IMR-90 (cell line): ENCODE measurements at regions not wholly inside any gene's neighbourhood (a gene's known extent, or its start where the extent isn't known, plus 50 kb on each side); places are given as distances from the start of the nearest gene placed in this dataset.

Source experiments
- ATAC-seq: fragments of 200-7000 bp; cut with Tn5 transposase; 2 replicates; pipeline ENCODE4 v1.9.1; 2020; ENCODE audit warnings: low read depth, mild to moderate bottlenecking, moderate library complexity
- BruUV-seq: library from RNA; stranded (reverse); fragments of 400-500 nt; replicated peaks from 2 replicates; lab custom pipeline; 2021; lab: Mats Ljungman, UMichigan
- CTCF ChIA-PET: fragments of 300-600 bp; formaldehyde crosslinking; extraction: SDS; loops from one replicate; lab custom pipeline; 2021; ENCODE audit warnings: antibody characterized with exemption; lab: Yijun Ruan, JAX
- POLR2A ChIA-PET: fragments of 300-600 bp; sonication (Branson Sonifier 250); formaldehyde crosslinking; loops from one replicate; lab custom pipeline; 2022; ENCODE audit warnings: antibody characterized with exemption; ENCODE audit not compliant: unreplicated experiment; lab: Charles Lee
- DNase-seq: peaks from one replicate; pipeline ENCODE4 v3.0.0; 2013
- H2AFZ ChIP-seq: replicated peaks from 2 replicates; pipeline ENCODE3; 2013; ENCODE audit warnings: low read length, mild to moderate bottlenecking; ENCODE audit not compliant: poor library complexity
- H2AK5ac ChIP-seq: 2 replicates; pipeline ENCODE4 v1.6.1; 2013; ENCODE audit warnings: low read depth, low read length, inconsistent platforms
- H2AK9ac ChIP-seq: replicated peaks from 2 replicates; pipeline ENCODE3; 2013; ENCODE audit warnings: mild to moderate bottlenecking, low read depth, low read length, moderate library complexity; ENCODE audit not compliant: poor library complexity
- H2BK120ac ChIP-seq: 2 replicates; pipeline ENCODE4 v1.6.1; 2013; ENCODE audit warnings: low read depth, low read length, inconsistent platforms
- H2BK15ac ChIP-seq: 3 replicates; pipeline ENCODE4 v1.6.1; 2013; ENCODE audit warnings: low read depth, low read length, inconsistent platforms
- H2BK20ac ChIP-seq: 2 replicates; pipeline ENCODE4 v1.6.1; 2013; ENCODE audit warnings: low read depth, mild to moderate bottlenecking, inconsistent platforms, low read length, moderate library complexity
- H2BK5ac ChIP-seq: 2 replicates; pipeline ENCODE4 v1.6.1; 2013; ENCODE audit warnings: mild to moderate bottlenecking, low read depth, low read length, inconsistent platforms; ENCODE audit not compliant: poor library complexity, severe bottlenecking
- H3K14ac ChIP-seq: replicated peaks from 2 replicates; pipeline ENCODE4 v1.6.1; 2013; ENCODE audit warnings: low read depth, low read length, inconsistent platforms
- H3K18ac ChIP-seq: 2 replicates; pipeline ENCODE4 v1.6.1; 2013; ENCODE audit warnings: low read depth, low read length, control low read depth
- H3K23ac ChIP-seq: 2 replicates; pipeline ENCODE4 v1.6.1; 2013; ENCODE audit warnings: low read depth, low read length, inconsistent platforms
- H3K27ac ChIP-seq: 2 replicates; pipeline ENCODE4 v1.5.1; 2013; ENCODE audit warnings: mild to moderate bottlenecking, control low read depth, low read length; ENCODE audit not compliant: insufficient read depth
- H3K27me3 ChIP-seq: 2 replicates; pipeline ENCODE4 v1.6.1; 2013; ENCODE audit warnings: low read length; ENCODE audit not compliant: control insufficient read depth, insufficient read depth
- H3K36me3 ChIP-seq: 2 replicates; pipeline ENCODE4 v1.6.1; 2013; ENCODE audit warnings: low read length, mixed read lengths; ENCODE audit not compliant: control insufficient read depth, insufficient read depth
- H3K4ac ChIP-seq: 2 replicates; pipeline ENCODE4 v1.6.1; 2013; ENCODE audit warnings: low read depth, low read length, inconsistent platforms
- H3K4me1 ChIP-seq: 2 replicates; pipeline ENCODE4 v1.6.1; 2013; ENCODE audit warnings: low read length, mixed read lengths; ENCODE audit not compliant: control insufficient read depth, insufficient read depth
- H3K4me2 ChIP-seq: 2 replicates; pipeline ENCODE4 v1.6.1; 2013; ENCODE audit warnings: low read depth, mild to moderate bottlenecking, control low read depth, low read length, moderate library complexity
- H3K4me3 ChIP-seq: 2 replicates; pipeline ENCODE4 v1.5.1; 2013; ENCODE audit warnings: low read depth, mild to moderate bottlenecking, control low read depth, low read length, moderate library complexity; ENCODE audit not compliant: insufficient read depth
- H3K56ac ChIP-seq: 2 replicates; pipeline ENCODE4 v1.6.1; 2013; ENCODE audit warnings: low read length, inconsistent platforms; ENCODE audit not compliant: insufficient read depth; ENCODE audit errors: extremely low read depth
- H3K79me1 ChIP-seq, 2 experiments: 2 replicates each; pipeline ENCODE4 v1.6.1; 2013; ENCODE audit warnings: low read length in 2 of 2, inconsistent platforms in 1 of 2, low read depth in 1 of 2
- H3K9ac ChIP-seq: 2 replicates; pipeline ENCODE4 v1.6.1; 2013; ENCODE audit warnings: low read depth, low read length, control low read depth
- H3K9me1 ChIP-seq: 2 replicates; pipeline ENCODE4 v1.6.1; 2013; ENCODE audit warnings: low read length, inconsistent platforms; ENCODE audit not compliant: insufficient read depth
- H3K9me3 ChIP-seq: 2 replicates; pipeline ENCODE4 v1.6.1; 2013; ENCODE audit warnings: low read length; ENCODE audit not compliant: control insufficient read depth, insufficient read depth
- H4K20me1 ChIP-seq: 2 replicates; pipeline ENCODE4 v1.6.1; 2013; ENCODE audit warnings: low read length, inconsistent platforms; ENCODE audit not compliant: insufficient read depth
- H4K5ac ChIP-seq: 2 replicates; pipeline ENCODE4 v1.6.1; 2013; ENCODE audit warnings: mild to moderate bottlenecking, low read depth, low read length, control low read depth
- H4K8ac ChIP-seq, 2 experiments: 2 replicates each; pipeline ENCODE4 v1.6.1; 2013; ENCODE audit warnings: low read depth in 2 of 2, low read length in 2 of 2, control low read depth in 1 of 2, inconsistent platforms in 1 of 2
- H4K91ac ChIP-seq: 2 replicates; pipeline ENCODE4 v1.6.1; 2013; ENCODE audit warnings: low read depth, low read length, inconsistent platforms; ENCODE audit not compliant: insufficient read depth
- RCOR1 ChIP-seq: IDR thresholded peaks from 2 replicates; pipeline ENCODE4 v1.6.1; 2012; ENCODE audit warnings: mild to moderate bottlenecking, low read length, improper control_type of control experiment; ENCODE audit not compliant: insufficient replicate concordance
- WGBS, 2 experiments: methylation state at CpG; one replicate each; pipeline versions ENCODE4 v1.1.5 to v1.1.7; 2013; ENCODE audit warnings: missing lambda C conversion rate in 2 of 2; ENCODE audit not compliant: insufficient read length in 1 of 2; ENCODE audit errors: extremely low coverage in 2 of 2; 5-methylcytosine and 5-hydroxymethylcytosine counted together
- dilution Hi-C: fragments of 300-500 bp; cut with HindIII; formaldehyde crosslinking; loops from one replicate; pipeline ENCODE4 v1.14.3; 2018; ENCODE audit warnings: low sequenced_read_pairs; ENCODE audit not compliant: unreplicated experiment
- in situ Hi-C: fragments of 300-500 bp; cut with MboI; formaldehyde crosslinking; loops from 3 replicates; pipeline ENCODE4 v1.14.3; 2019; ENCODE audit warnings: low sequenced_read_pairs, inconsistent platforms, mixed read lengths
- intact Hi-C: fragments of 100-400 bp; cut with micrococcal nuclease; formaldehyde crosslinking; loops from 2 replicates; pipeline ENCODE4 v1.10.0; 2022

DNA sequence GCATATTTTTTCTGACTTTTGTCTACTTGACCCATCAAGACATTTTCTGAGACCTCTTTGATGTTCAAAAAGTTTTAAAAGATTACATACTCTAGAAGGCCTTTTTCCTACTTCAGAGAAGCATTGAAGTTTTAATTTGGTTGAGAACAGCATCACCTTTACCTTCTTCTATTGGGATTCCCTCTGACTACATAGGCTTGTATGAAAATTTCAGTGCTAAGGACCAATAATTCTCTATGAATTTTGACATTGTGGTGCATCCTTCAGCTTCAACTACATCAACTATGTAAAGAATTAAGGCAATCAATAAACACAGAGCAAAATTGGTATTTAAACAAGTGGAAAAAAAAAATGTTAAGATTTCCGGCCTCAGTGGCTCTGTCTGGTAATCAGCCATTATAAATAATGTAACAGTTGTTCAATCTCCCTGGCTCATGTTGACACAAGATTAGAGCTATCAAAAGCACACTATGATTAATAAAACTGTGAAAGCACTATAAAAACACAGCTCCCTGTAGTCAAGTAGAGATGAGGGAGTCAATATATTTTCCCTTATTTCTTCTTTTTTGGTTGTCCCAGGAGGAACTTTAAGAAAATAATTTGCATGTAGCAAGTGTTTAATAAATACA lies 627.0 kb upstream of the SYT4 start:
- no peak overlapping the region for H3K4me2 ChIP-seq
- H3K18ac ChIP-seq, result no peak overlapping the region
- no peak overlapping the region for H3K56ac ChIP-seq
- no peaks in the 10 kb centered on the region for H3K36me3 ChIP-seq
- H3K23ac ChIP-seq, result no peak overlapping the region
- no peaks in the 10 kb centered on the region for H3K4me1 ChIP-seq
- intact Hi-C loops (no loop called here), dilution Hi-C loops (no loop called here), in situ Hi-C loops (no loop called here)
- H3K4me3 ChIP-seq, result no peak overlapping the region
- H2BK120ac ChIP-seq, result no peak overlapping the region
- no peak overlapping the region for H2BK20ac ChIP-seq
- H4K5ac ChIP-seq, result no peak overlapping the region
- TF ChIP-seq RCOR1, result no peak
- H2AFZ ChIP-seq, result no peak overlapping the region
- H2AK5ac ChIP-seq, result no peak overlapping the region
- no peak overlapping the region for H4K8ac ChIP-seq
- no TSS peak for BruUV-seq
- no peak overlapping the region for H3K27ac ChIP-seq
- no peaks in the 10 kb centered on the region for H3K9me3 ChIP-seq
- H2BK5ac ChIP-seq, result no peak overlapping the region
- H3K79me1 ChIP-seq, result no peaks in the 10 kb centered on the region
- WGBS, 2 experiments, result no CpG with 5 or more reads among the region's 1 CpG
- no peak overlapping the region for H3K4ac ChIP-seq
- H2AK9ac ChIP-seq, result no peak overlapping the region
- H4K91ac ChIP-seq, result no peak overlapping the region
- ATAC-seq (no peak), DNase-seq (no peak)
- no peaks in the 10 kb centered on the region for H3K27me3 ChIP-seq
- H3K9me1 ChIP-seq, result no peaks in the 10 kb centered on the region
- ChIA-PET CTCF (no interaction called here), POLR2A (no interaction called here)
- no peak overlapping the region for H2BK15ac ChIP-seq
- no peak overlapping the region for H3K14ac ChIP-seq
- H4K20me1 ChIP-seq, result no peaks in the 10 kb centered on the region
- H3K9ac ChIP-seq, result no peak overlapping the region
